HCT116 (cell line): ENCODE measurements at regions not wholly inside any gene's neighbourhood (a gene's known extent, or its start where the extent isn't known, plus 50 kb on each side); places are given as distances from the start of the nearest gene placed in this dataset.
"Not testable (repeated sequence)": the region's sequence is repeated elsewhere in the genome, so short reads cannot be mapped to it uniquely, and the experiment has no call there.

Experiments used
- ATAC-seq: fragments of 200-7000 bp; cut with Tn5 transposase; 2 replicates; pipeline ENCODE4 v1.9.1; 2020; ENCODE audit warnings: mild to moderate bottlenecking, moderate library complexity
- BruUV-seq: library from RNA; stranded (reverse); fragments of 400-500 nt; replicated peaks from 2 replicates; lab custom pipeline; 2021; lab: Mats Ljungman, UMichigan
- CTCF ChIA-PET: fragments of 300-600 bp; sonication (Branson Sonifier 250); formaldehyde crosslinking; loops from one replicate; lab custom pipeline; 2021; ENCODE audit warnings: antibody characterized with exemption; lab: Charles Lee
- POLR2A ChIA-PET: fragments of 300-600, 350-600 bp; sonication (Branson Sonifier 250); formaldehyde crosslinking; loops from one replicate; lab custom pipeline; 2021; ENCODE audit warnings: antibody characterized with exemption; lab: Charles Lee
- RAD21 ChIA-PET, 2 experiments: fragments of 300-600 bp; sonication (Branson Sonifier 250); formaldehyde crosslinking; loops; one replicate each; lab custom pipeline; 2023; ENCODE audit warnings: low total read pairs in 2 of 2; ENCODE audit not compliant: uncharacterized antibody in 2 of 2, unreplicated experiment in 2 of 2, low non-redundant PET in 1 of 2; lab: Charles Lee
- DNase-seq: peaks from one replicate; pipeline ENCODE4 v3.0.0-alpha.2; 2010; ENCODE audit warnings: low read depth, low spot score
- H2AFZ ChIP-seq: fragments of 200-600 bp; shearing (Covaris generic), sonication (generic); 2 replicates; pipeline ENCODE4 v1.6.1; 2017; ENCODE audit warnings: low read depth, mixed run types, mixed read lengths, antibody characterized with exemption, low read length; ENCODE audit not compliant: poor library complexity, severe bottlenecking
- H3K27ac ChIP-seq: 2 replicates; pipeline ENCODE4 v1.5.1; 2012; ENCODE audit warnings: low read depth, low read length
- H3K27me3 ChIP-seq: fragments of 200-600 bp; sonication (generic); 2 replicates; pipeline ENCODE4 v1.6.1; 2016; ENCODE audit warnings: mixed run types, low read length, mixed read lengths; ENCODE audit not compliant: insufficient read depth
- H3K36me3 ChIP-seq, 2 experiments: fragments of 200-500 bp in 1 of 2; fragments of 200-600 bp in 1 of 2; sonication (Bioruptor generic) in 1 of 2; sonication (generic) in 1 of 2; 2 replicates each; pipeline versions ENCODE4 v1.5.1 to v1.6.1; 2014 to 2016; ENCODE audit warnings: low read length in 2 of 2, inconsistent platforms in 1 of 2, mixed read lengths in 1 of 2, mixed run types in 1 of 2; ENCODE audit not compliant: insufficient read depth in 2 of 2, control insufficient read depth in 1 of 2
- H3K4me1 ChIP-seq, 2 experiments: fragments of 200-600 bp in 1 of 2; sonication (generic) in 1 of 2; 2 replicates each; pipeline versions ENCODE4 v1.5.1 to v1.6.1; 2012 to 2017; ENCODE audit warnings: low read length in 2 of 2, inconsistent platforms in 1 of 2, mild to moderate bottlenecking in 1 of 2, mixed read lengths in 1 of 2, mixed run types in 1 of 2, moderate library complexity in 1 of 2; ENCODE audit not compliant: insufficient read depth in 2 of 2, control insufficient read depth in 1 of 2
- H3K4me2 ChIP-seq: fragments of 200-600 bp; sonication (generic); 2 replicates; pipeline ENCODE4 v1.6.1; 2017; ENCODE audit warnings: mixed run types, low read length, mixed read lengths
- H3K4me3 ChIP-seq, 2 experiments: fragments of 200-600 bp in 1 of 2; sonication (generic) in 1 of 2; replicated peaks in 1 of 2; 2 replicates each; pipeline ENCODE4 v1.5.1; 2011 to 2016; ENCODE audit warnings: low read length in 2 of 2, control low read depth in 1 of 2, low read depth in 1 of 2, mild to moderate bottlenecking in 1 of 2, mixed read lengths in 1 of 2, mixed run types in 1 of 2
- H3K79me2 ChIP-seq: fragments of 200-600 bp; sonication (generic); 2 replicates; pipeline ENCODE4 v1.6.1; 2017; ENCODE audit warnings: mild to moderate bottlenecking, mixed run types, low read length, moderate library complexity, mixed read lengths; ENCODE audit not compliant: insufficient read depth
- H3K9ac ChIP-seq: fragments of 200-600 bp; sonication (generic); 2 replicates; pipeline ENCODE4 v1.6.1; 2016; ENCODE audit warnings: low read length, mixed read lengths
- H3K9me2 ChIP-seq: fragments of 200-600 bp; sonication (generic), shearing (Covaris generic); 2 replicates; pipeline ENCODE4 v1.6.1; 2017; ENCODE audit warnings: mixed run types, mild to moderate bottlenecking, moderate library complexity; ENCODE audit not compliant: insufficient read depth
- H3K9me3 ChIP-seq, 2 experiments: fragments of 200-500 bp in 1 of 2; fragments of 200-600 bp in 1 of 2; sonication (Bioruptor generic) in 1 of 2; sonication (generic) in 1 of 2; 2 replicates each; pipeline ENCODE4 v1.6.1; 2014 to 2017; ENCODE audit warnings: low read length in 2 of 2, mixed read lengths in 2 of 2, inconsistent platforms in 1 of 2, low read depth in 1 of 2, mild to moderate bottlenecking in 1 of 2, mixed run types in 1 of 2, moderate library complexity in 1 of 2; ENCODE audit not compliant: control insufficient read depth in 1 of 2, insufficient read depth in 1 of 2
- H4K20me1 ChIP-seq: fragments of 200-600 bp; sonication (generic), shearing (Covaris generic); 2 replicates; pipeline ENCODE4 v1.6.1; 2017; ENCODE audit warnings: mixed run types, mild to moderate bottlenecking, moderate library complexity; ENCODE audit not compliant: insufficient read depth
- EGR1 ChIP-seq: IDR thresholded peaks from 2 replicates; pipeline ENCODE4 v1.6.1; 2012; ENCODE audit warnings: low read depth
- ELF1 ChIP-seq: IDR thresholded peaks from 2 replicates; pipeline ENCODE4 v1.6.1; 2012; ENCODE audit warnings: low read depth, borderline replicate concordance
- EZH2phosphoT487 ChIP-seq: fragments of 200-600 bp; IDR thresholded peaks from 2 replicates; pipeline ENCODE4 v1.6.1; 2018; ENCODE audit warnings: antibody characterized with exemption, borderline replicate concordance
- MAX ChIP-seq: IDR thresholded peaks from 2 replicates; pipeline ENCODE4 v1.6.1; 2012
- RAD21 ChIP-seq: IDR thresholded peaks from 2 replicates; pipeline ENCODE4 v1.6.1; 2012; ENCODE audit warnings: low read depth, mild to moderate bottlenecking
- ZNF274 ChIP-seq: fragments of 200-500 bp; sonication (Bioruptor generic); IDR thresholded peaks from 2 replicates; pipeline ENCODE4 v1.6.1; 2014; ENCODE audit warnings: mild to moderate bottlenecking, low read depth, low read length, inconsistent platforms
- intact Hi-C: fragments of 100-400 bp; cut with micrococcal nuclease; formaldehyde crosslinking; loops from 2 replicates; pipeline ENCODE4 v1.10.0; 2022
- TF ChIP-seq, protein P1 (sequence below): IDR thresholded peaks from 2 replicates; pipeline ENCODE4 v1.6.1; 2011; ENCODE audit warnings: mild to moderate bottlenecking, low read length, moderate library complexity; ENCODE audit not compliant: insufficient replicate concordance; ENCODE audit errors: extremely low read depth
- TF ChIP-seq, protein P2 (sequence below), 3 experiments: fragments of 200-600 bp in 1 of 3; sonication (generic) in 1 of 3; IDR thresholded peaks in 2 of 3; conservative IDR thresholded peaks in 1 of 3; 2 replicates each; pipeline ENCODE4 v1.5.1; 2012 to 2017; ENCODE audit warnings: low read depth in 2 of 3, low read length in 2 of 3, antibody characterized with exemption in 1 of 3, borderline replicate concordance in 1 of 3, control low read depth in 1 of 3, mild to moderate bottlenecking in 1 of 3, mixed read lengths in 1 of 3, mixed run types in 1 of 3, moderate library complexity in 1 of 3; ENCODE audit not compliant: insufficient read depth in 1 of 3

- no peaks in the 10 kb centered on the region for H4K20me1 ChIP-seq
- CTCF ChIA-PET: no interaction called here
- ATAC-seq: no peak
- TF ChIP-seq ELF1: no peak
- no peak for TF ChIP-seq RAD21
- no peak for TF ChIP-seq MAX
- TF ChIP-seq, protein P1, sequence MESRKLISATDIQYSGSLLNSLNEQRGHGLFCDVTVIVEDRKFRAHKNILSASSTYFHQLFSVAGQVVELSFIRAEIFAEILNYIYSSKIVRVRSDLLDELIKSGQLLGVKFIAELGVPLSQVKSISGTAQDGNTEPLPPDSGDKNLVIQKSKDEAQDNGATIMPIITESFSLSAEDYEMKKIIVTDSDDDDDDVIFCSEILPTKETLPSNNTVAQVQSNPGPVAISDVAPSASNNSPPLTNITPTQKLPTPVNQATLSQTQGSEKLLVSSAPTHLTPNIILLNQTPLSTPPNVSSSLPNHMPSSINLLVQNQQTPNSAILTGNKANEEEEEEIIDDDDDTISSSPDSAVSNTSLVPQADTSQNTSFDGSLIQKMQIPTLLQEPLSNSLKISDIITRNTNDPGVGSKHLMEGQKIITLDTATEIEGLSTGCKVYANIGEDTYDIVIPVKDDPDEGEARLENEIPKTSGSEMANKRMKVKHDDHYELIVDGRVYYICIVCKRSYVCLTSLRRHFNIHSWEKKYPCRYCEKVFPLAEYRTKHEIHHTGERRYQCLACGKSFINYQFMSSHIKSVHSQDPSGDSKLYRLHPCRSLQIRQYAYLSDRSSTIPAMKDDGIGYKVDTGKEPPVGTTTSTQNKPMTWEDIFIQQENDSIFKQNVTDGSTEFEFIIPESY: no peak
- no peak for TF ChIP-seq ZNF274
- TF ChIP-seq, protein P2, sequence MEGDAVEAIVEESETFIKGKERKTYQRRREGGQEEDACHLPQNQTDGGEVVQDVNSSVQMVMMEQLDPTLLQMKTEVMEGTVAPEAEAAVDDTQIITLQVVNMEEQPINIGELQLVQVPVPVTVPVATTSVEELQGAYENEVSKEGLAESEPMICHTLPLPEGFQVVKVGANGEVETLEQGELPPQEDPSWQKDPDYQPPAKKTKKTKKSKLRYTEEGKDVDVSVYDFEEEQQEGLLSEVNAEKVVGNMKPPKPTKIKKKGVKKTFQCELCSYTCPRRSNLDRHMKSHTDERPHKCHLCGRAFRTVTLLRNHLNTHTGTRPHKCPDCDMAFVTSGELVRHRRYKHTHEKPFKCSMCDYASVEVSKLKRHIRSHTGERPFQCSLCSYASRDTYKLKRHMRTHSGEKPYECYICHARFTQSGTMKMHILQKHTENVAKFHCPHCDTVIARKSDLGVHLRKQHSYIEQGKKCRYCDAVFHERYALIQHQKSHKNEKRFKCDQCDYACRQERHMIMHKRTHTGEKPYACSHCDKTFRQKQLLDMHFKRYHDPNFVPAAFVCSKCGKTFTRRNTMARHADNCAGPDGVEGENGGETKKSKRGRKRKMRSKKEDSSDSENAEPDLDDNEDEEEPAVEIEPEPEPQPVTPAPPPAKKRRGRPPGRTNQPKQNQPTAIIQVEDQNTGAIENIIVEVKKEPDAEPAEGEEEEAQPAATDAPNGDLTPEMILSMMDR (IDR thresholded peaks at IDR 0.05 in 2 of 3, conservative IDR thresholded peaks at IDR 0.05 in 1 of 3; ENCODE audit: borderline replicate concordance in 1 of 3, insufficient read depth in 1 of 3, low read depth in 2 of 3, low read length in 2 of 3): no peak
- no peak for TF ChIP-seq EZH2phosphoT487
- no peak for TF ChIP-seq EGR1
- BruUV-seq: no TSS peak
- H3K4me3 ChIP-seq: no peak overlapping the region
- H3K9me2 ChIP-seq: no peaks in the 10 kb centered on the region
- DNase-seq: no peak
- H3K4me1 ChIP-seq: no peaks in the 10 kb centered on the region
- intact Hi-C loops: no loop called here
- H3K27me3 ChIP-seq: no peaks in the 10 kb centered on the region
- H3K4me2 ChIP-seq: no peak overlapping the region
- H3K9ac ChIP-seq: no peak overlapping the region
- H3K36me3 ChIP-seq: no peaks in the 10 kb centered on the region
- H2AFZ ChIP-seq: no peak overlapping the region
- H3K79me2 ChIP-seq: no peaks in the 10 kb centered on the region
- POLR2A ChIA-PET: no interaction called here
- RAD21 ChIA-PET: no interaction called here
- no peaks in the 10 kb centered on the region for H3K9me3 ChIP-seq
- no peak overlapping the region for H3K27ac ChIP-seq
Observed at GRCh38 chr14:43297794-43298193, 1209.3 kb downstream of the FSCB start.

DNA sequence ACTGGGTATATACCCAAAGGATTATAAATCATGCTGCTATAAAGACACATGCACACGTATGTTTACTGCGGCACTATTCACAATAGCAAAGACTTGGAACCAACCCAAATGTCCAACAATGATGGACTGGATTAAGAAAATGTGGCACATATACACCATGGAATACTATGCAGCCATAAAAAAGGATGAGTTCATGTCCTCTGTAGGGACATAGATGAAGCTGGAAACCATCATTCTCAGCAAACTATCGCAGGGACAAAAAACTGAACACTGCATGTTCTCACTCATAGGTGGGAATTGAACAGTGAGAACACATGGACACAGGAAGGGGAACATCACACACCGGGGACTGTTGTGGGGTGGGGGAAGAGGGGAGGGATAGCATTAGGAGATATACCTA, 1211.0 kb downstream of the FSCB start:
- H3K9me3 ChIP-seq, CTCF ChIA-PET, intact Hi-C loops, BruUV-seq, H2AFZ ChIP-seq, H3K27me3 ChIP-seq, H3K4me1 ChIP-seq, H4K20me1 ChIP-seq, ATAC-seq, H3K27ac ChIP-seq, H3K9ac ChIP-seq, H3K4me3 ChIP-seq, POLR2A ChIA-PET, H3K4me2 ChIP-seq, RAD21 ChIA-PET, H3K9me2 ChIP-seq, H3K36me3 ChIP-seq, DNase-seq, H3K79me2 ChIP-seq: not testable (repeated sequence)
